GM21367 (cell line): ENCODE measurements at regions not wholly inside any gene's neighbourhood (a gene's known extent, or its start where the extent isn't known, plus 50 kb on each side); places are given as distances from the start of the nearest gene placed in this dataset.

ENCODE experiments used
- ATAC-seq: cut with Tn5 transposase; IDR thresholded peaks from one replicate; pipeline ENCODE4 v1.9.1; 2021; ENCODE audit not compliant: unreplicated experiment

GRCh38 chr6:104621396-104621795, 238.3 kb downstream of the HACE1 start:
- ATAC-seq, result no peak

GRCh38 chr6:104617591-104617990, 242.1 kb downstream of the HACE1 start:
- no peak for ATAC-seq

- ATAC-seq, result no peak
Measured at GRCh38 chr6:104614394-104614793, 245.3 kb downstream of the HACE1 start.

- no peak for ATAC-seq
Measured at GRCh38 chr6:104613416-104614001, 246.2 kb downstream of the HACE1 start.

GRCh38 chr6:104612541-104612940, 247.2 kb downstream of the HACE1 start:
- ATAC-seq, result no peak

- ATAC-seq, result no peak
Measured at GRCh38 chr6:104608101-104608500, 251.6 kb downstream of the HACE1 start.

- no peak for ATAC-seq
Measured at GRCh38 chr6:104607501-104607900, 252.2 kb downstream of the HACE1 start.

- ATAC-seq, result no peak
Measured at GRCh38 chr6:104606361-104606760, 253.4 kb downstream of the HACE1 start.

GRCh38 chr6:104604685-104605084, 255.0 kb downstream of the HACE1 start:
- ATAC-seq, result no peak

GRCh38 chr6:104603108-104603745, 256.5 kb downstream of the HACE1 start:
- ATAC-seq, result no peak

GRCh38 chr6:104601721-104602120, 258.0 kb downstream of the HACE1 start:
- ATAC-seq, result no peak

GRCh38 chr6:104601131-104601651, 258.5 kb downstream of the HACE1 start:
- ATAC-seq, result no peak

GRCh38 chr6:104600639-104600931, 259.1 kb downstream of the HACE1 start:
- ATAC-seq, result no peak

GRCh38 chr6:104599821-104600638, 259.7 kb downstream of the HACE1 start:
- ATAC-seq, result no peak

GRCh38 chr6:104597541-104598050, 262.1 kb downstream of the HACE1 start:
- ATAC-seq, result no peak

- no peak for ATAC-seq
Measured at GRCh38 chr6:104596091-104596490, 263.6 kb downstream of the HACE1 start.

GRCh38 chr6:104595311-104595820, 264.4 kb downstream of the HACE1 start:
- no peak for ATAC-seq

- no peak for ATAC-seq
Measured at GRCh38 chr6:104591573-104592334, 268.0 kb downstream of the HACE1 start.

GRCh38 chr6:104589940-104590339, 269.8 kb downstream of the HACE1 start:
- no peak for ATAC-seq

- ATAC-seq, result no peak
Measured at GRCh38 chr6:104585646-104586045, 274.1 kb downstream of the HACE1 start.

- no peak for ATAC-seq
Measured at GRCh38 chr6:104580452-104580851, 279.3 kb downstream of the HACE1 start.
